ENCODE measurements at regions not wholly inside any gene's neighbourhood (a gene's known extent, or its start where the extent isn't known, plus 50 kb on each side); places are given as distances from the start of the nearest gene placed in this dataset.

DNA sequence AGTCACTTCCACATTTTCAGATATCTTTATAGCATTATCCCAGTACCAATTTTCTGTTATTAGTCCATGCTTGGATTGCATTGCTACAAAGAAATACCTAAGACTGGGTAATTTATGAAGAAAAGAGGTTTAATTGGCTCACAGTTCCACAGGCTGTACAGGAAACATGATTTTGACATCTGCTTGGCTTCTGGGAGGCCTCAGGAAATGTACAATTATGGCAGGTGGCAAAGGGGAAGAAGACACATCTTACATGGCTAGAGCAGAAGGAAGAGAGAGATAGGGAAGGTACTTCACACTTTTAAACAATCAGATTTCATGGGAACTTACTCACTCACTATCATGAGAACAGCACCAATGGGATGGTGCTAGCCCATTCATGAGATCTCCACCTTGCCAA, 172.3 kb upstream of the GPR149 start:
- Mint-ChIP-seq H3K36me3 (no peaks in the 10 kb centered on the region), H3K4me3 (no peak overlapping the region), H3K27ac (no peak overlapping the region), H3K9me3 (peaks cover 7% of the 10 kb centered on the region), H3K27me3 (no peaks in the 10 kb centered on the region), H3K4me1 (no peaks in the 10 kb centered on the region)
- no peak for ATAC-seq

- Mint-ChIP-seq H3K27me3 (no peaks in the 10 kb centered on the region), H3K4me1 (no peaks in the 10 kb centered on the region), H3K27ac (no peak overlapping the region), H3K9me3 (peaks cover 11% of the 10 kb centered on the region), H3K4me3 (no peak overlapping the region), H3K36me3 (no peaks in the 10 kb centered on the region)
- ATAC-seq: no peak
Observed at GRCh38 chr3:154598166-154598565, 168.2 kb upstream of the GPR149 start.

GRCh38 chr3:154590675-154591384, 160.8 kb upstream of the GPR149 start:
- Mint-ChIP-seq H3K27ac (no peak overlapping the region), H3K36me3 (no peaks in the 10 kb centered on the region), H3K27me3 (no peaks in the 10 kb centered on the region), H3K4me3 (no peak overlapping the region), H3K9me3 (peaks cover 5% of the 10 kb centered on the region), H3K4me1 (no peaks in the 10 kb centered on the region)
- no peak for ATAC-seq

- Mint-ChIP-seq H3K27ac (no peak overlapping the region), H3K4me3 (no peak overlapping the region), H3K36me3 (no peaks in the 10 kb centered on the region), H3K27me3 (no peaks in the 10 kb centered on the region), H3K4me1 (no peaks in the 10 kb centered on the region), H3K9me3 (peaks cover 2% of the 10 kb centered on the region)
- no peak for ATAC-seq
Observed at GRCh38 chr3:154588831-154589230, 158.8 kb upstream of the GPR149 start.

- H3K27ac Mint-ChIP-seq: no peak overlapping the region
- no peaks in the 10 kb centered on the region for H3K4me1 Mint-ChIP-seq
- no peaks in the 10 kb centered on the region for H3K27me3 Mint-ChIP-seq
- H3K36me3 Mint-ChIP-seq: no peaks in the 10 kb centered on the region
- no peak for ATAC-seq
- H3K4me3 Mint-ChIP-seq: no peak overlapping the region
- no peaks in the 10 kb centered on the region for H3K9me3 Mint-ChIP-seq
Observed at GRCh38 chr3:154584974-154585373, 155.0 kb upstream of the GPR149 start.

DNA sequence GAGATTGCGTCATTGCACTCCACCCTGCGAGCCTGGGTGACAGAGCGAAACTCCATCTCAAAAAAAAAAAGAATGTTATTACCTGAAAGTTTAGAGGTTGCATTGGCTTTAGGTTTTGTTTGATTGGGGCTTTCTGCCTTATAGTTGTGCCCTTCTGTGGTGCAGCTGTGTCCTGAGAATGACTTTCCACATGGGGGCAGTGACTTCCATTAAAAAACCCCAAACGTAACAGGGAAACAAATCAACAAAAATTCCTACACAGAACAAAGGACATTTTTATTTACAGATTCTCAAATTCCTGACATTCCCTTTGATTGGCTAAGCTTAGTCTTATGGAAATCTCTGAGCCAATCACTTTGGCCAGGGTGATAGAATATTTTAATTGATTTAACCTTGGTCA, 154.1 kb upstream of the GPR149 start:
- Mint-ChIP-seq H3K27me3 (no peaks in the 10 kb centered on the region), H3K4me3 (no peak overlapping the region), H3K36me3 (no peaks in the 10 kb centered on the region), H3K9me3 (peaks cover 1% of the 10 kb centered on the region), H3K4me1 (no peaks in the 10 kb centered on the region), H3K27ac (no peak overlapping the region)
- ATAC-seq: no peak

GRCh38 chr3:154583086-154583634, 153.2 kb upstream of the GPR149 start:
- Mint-ChIP-seq H3K27me3 (no peaks in the 10 kb centered on the region), H3K27ac (no peak overlapping the region)

DNA sequence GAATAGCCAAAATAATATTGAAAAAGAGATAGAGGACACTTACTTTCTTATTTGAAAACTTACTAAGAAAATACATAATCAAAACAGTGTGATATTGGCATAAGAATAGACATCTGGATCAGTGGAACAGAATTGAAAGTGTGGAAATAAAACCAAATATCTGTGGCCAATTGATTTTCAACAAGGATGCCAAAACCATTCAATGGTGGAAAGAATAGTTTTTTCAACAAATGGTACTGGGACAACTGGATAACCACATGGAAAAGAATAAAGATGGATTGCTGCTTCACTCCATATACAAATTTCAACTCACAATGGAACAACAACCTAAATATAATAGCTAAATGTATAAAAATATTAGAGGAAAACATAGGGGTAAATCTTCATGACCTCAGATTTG, 152.5 kb upstream of the GPR149 start:
- no peaks in the 10 kb centered on the region for H3K36me3 Mint-ChIP-seq
- peaks cover 5% of the 10 kb centered on the region for H3K9me3 Mint-ChIP-seq
- H3K27me3 Mint-ChIP-seq: no peaks in the 10 kb centered on the region
- no peak overlapping the region for H3K4me3 Mint-ChIP-seq
- ATAC-seq: no peak
- H3K27ac Mint-ChIP-seq: no peak overlapping the region
- H3K4me1 Mint-ChIP-seq: no peaks in the 10 kb centered on the region

More at GRCh38 chr3:154583086-154583634, 153.2 kb upstream of the GPR149 start:
- no peak overlapping the region for H3K4me3 Mint-ChIP-seq
- H3K4me1 Mint-ChIP-seq: no peaks in the 10 kb centered on the region
- H3K36me3 Mint-ChIP-seq: no peaks in the 10 kb centered on the region
- ATAC-seq: no peak
- H3K9me3 Mint-ChIP-seq: peaks cover 5% of the 10 kb centered on the region

- peaks cover 10% of the 10 kb centered on the region for H3K9me3 Mint-ChIP-seq
- H3K36me3 Mint-ChIP-seq: no peaks in the 10 kb centered on the region
- no peaks in the 10 kb centered on the region for H3K4me1 Mint-ChIP-seq
- no peaks in the 10 kb centered on the region for H3K27me3 Mint-ChIP-seq
- no peak overlapping the region for H3K4me3 Mint-ChIP-seq
- H3K27ac Mint-ChIP-seq: no peak overlapping the region
- no peak for ATAC-seq
Observed at GRCh38 chr3:154571553-154572226, 141.7 kb upstream of the GPR149 start.

DNA sequence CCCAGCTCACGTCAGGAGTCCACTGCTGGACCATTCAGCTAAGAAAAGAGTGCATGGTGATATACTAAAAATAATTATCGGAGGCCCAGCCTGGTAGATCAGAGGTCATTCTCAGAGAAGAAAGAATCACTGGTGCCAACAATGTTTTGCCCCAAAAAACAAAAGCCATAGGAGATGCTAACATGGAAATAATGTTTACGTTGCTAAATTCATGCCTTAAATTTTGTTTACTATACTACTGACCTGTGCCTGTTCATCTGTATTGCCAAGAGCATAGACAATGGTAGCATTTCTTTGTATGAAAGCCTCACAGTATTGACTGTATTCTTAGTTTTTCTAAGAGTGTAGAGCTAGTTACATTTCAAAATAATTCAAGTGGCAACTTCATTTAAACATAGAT, 138.1 kb upstream of the GPR149 start:
- Mint-ChIP-seq H3K4me1 (no peaks in the 10 kb centered on the region), H3K4me3 (no peak overlapping the region), H3K9me3 (no peaks in the 10 kb centered on the region), H3K36me3 (no peaks in the 10 kb centered on the region), H3K27me3 (no peaks in the 10 kb centered on the region), H3K27ac (no peak overlapping the region)
- no peak for ATAC-seq

DNA sequence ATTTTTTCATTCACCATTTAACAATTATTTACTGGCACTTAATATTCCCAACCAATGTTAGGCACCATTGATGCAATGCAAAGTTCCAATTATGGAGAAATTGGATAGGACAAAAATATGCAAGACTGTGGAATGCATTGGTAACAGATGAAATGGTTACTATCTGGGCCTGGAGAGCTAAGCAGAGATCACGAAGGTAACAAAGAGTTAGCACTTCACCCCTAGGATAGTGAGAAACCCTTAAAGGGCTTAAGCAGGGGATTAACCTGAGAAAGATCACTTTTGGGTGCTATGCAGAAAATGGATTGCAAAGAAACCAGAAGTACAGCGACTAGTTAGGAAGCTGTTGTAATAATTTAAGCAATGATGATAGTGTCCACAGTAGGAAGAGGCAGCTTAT, 129.6 kb upstream of the GPR149 start:
- no peak for ATAC-seq
- Mint-ChIP-seq H3K27ac (no peak overlapping the region), H3K4me3 (no peak overlapping the region), H3K27me3 (no peaks in the 10 kb centered on the region), H3K9me3 (no peaks in the 10 kb centered on the region), H3K4me1 (no peaks in the 10 kb centered on the region), H3K36me3 (no peaks in the 10 kb centered on the region)

- H3K36me3 Mint-ChIP-seq: no peaks in the 10 kb centered on the region
Observed at GRCh38 chr3:154552338-154552737, 122.3 kb upstream of the GPR149 start.

GRCh38 chr3:154549391-154549790, 119.4 kb upstream of the GPR149 start:
- Mint-ChIP-seq H3K36me3 (no peaks in the 10 kb centered on the region), H3K4me1 (no peaks in the 10 kb centered on the region), H3K9me3 (peaks cover 3% of the 10 kb centered on the region), H3K27ac (no peak overlapping the region), H3K4me3 (no peak overlapping the region), H3K27me3 (no peaks in the 10 kb centered on the region)
- no peak for ATAC-seq

More at GRCh38 chr3:154552338-154552737, 122.3 kb upstream of the GPR149 start:
- Mint-ChIP-seq H3K9me3 (peaks cover 3% of the 10 kb centered on the region), H3K4me3 (no peak overlapping the region), H3K4me1 (no peaks in the 10 kb centered on the region), H3K27ac (no peak overlapping the region), H3K27me3 (no peaks in the 10 kb centered on the region)
- ATAC-seq: no peak

DNA sequence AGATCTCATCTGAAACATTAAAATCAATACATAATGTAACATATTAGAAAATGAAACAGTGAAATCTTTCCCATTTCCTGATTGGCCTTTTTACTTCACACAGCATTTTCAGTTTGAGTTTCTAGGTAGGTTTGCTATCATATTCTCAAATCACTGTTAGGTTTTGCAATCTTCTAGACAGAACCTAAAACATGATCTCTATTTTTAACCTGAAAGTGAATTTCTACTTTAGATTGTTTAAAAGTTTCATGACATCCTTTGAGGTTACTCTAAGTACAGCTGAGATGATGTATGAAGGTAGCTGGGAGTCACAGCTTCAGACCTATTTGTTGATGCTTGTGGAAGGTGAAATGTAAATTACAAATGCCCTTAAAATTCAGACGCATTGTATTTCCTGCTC, 118.4 kb upstream of the GPR149 start:
- Mint-ChIP-seq H3K36me3 (no peaks in the 10 kb centered on the region), H3K27ac (no peak overlapping the region), H3K4me1 (no peaks in the 10 kb centered on the region), H3K27me3 (no peaks in the 10 kb centered on the region), H3K4me3 (no peak overlapping the region), H3K9me3 (peaks cover 3% of the 10 kb centered on the region)
- ATAC-seq: no peak

DNA sequence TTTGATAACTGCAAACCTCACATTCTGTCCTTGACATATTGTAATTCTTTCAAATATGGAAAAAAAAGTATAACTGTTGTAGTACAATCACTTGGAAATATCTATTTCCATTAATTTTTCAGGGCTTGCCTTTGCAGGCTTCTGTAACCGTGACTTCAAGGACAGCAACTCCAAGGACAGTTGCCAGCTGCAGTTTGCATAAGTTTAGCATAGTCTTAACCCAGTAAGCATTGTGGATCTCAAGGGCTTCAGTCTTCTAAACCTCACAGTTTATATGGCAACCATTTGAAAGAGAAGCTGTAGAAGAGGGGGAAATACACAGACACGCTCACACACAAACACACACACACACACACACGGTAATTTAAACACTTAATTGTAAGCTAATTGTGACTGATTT, 112.8 kb upstream of the GPR149 start:
- H3K4me3 Mint-ChIP-seq: no peak overlapping the region
- peaks cover 2% of the 10 kb centered on the region for H3K9me3 Mint-ChIP-seq
- no peaks in the 10 kb centered on the region for H3K27me3 Mint-ChIP-seq

More for the DNA sequence above, 112.8 kb upstream of the GPR149 start:
- Mint-ChIP-seq H3K36me3 (no peaks in the 10 kb centered on the region), H3K4me1 (no peaks in the 10 kb centered on the region), H3K27ac (no peak overlapping the region)
- no peak for ATAC-seq

All from stimulated activated memory B cell treated with anti-CD40 and anti-IgM and Interleukin-4, amounts not matched to agents 10 μg/mL and 1 μg/mL and 100 μg/mL, for 72 hours (primary cell).